ENCODE measurements at regions not wholly inside any gene's neighbourhood (a gene's known extent, or its start where the extent isn't known, plus 50 kb on each side); places are given as distances from the start of the nearest gene placed in this dataset.

GRCh38 chr7:21071561-21072501 is 285.1 kb upstream of the SP8 start:
- H3K27me3 ChIP-seq, result no peaks in the 10 kb centered on the region
- H3K4me3 ChIP-seq, result no peak overlapping the region
- TF ChIP-seq CTCF (IDR thresholded peaks at IDR 0.05; ENCODE audit: low read depth, low read length), result no peak
- DNase-seq (ENCODE audit: low read depth in 1 of 2, low spot score in 1 of 2), result peak in 1 of 2 donors; percentile 30
- no peaks in the 10 kb centered on the region for H3K9me3 ChIP-seq (ENCODE audit: low read depth)
- H3K4me1 ChIP-seq (ENCODE audit: low read depth), result peaks cover 36% of the 10 kb centered on the region
- no peak overlapping the region for H3K27ac ChIP-seq
- no peaks in the 10 kb centered on the region for H3K36me3 ChIP-seq

- DNase-seq (ENCODE audit: low read depth in 1 of 2, low spot score in 1 of 2), result peak in 1 of 2 donors; percentile 82
- Histone ChIP-seq H3K36me3 (no peaks in the 10 kb centered on the region), H3K27me3 (no peaks in the 10 kb centered on the region), H3K27ac (no peak overlapping the region), H3K4me3 (no peak overlapping the region), H3K4me1 (ENCODE audit: low read depth) (peaks cover 38% of the 10 kb centered on the region), H3K9me3 (ENCODE audit: low read depth) (no peaks in the 10 kb centered on the region)
- no peak for TF ChIP-seq CTCF (IDR thresholded peaks at IDR 0.05; ENCODE audit: low read depth, low read length)
These were observed 289.4 kb upstream of the SP8 start for GRCh38 chr7:21076054-21076453.

- Histone ChIP-seq H3K27ac (no peak overlapping the region), H3K4me3 (no peak overlapping the region), H3K36me3 (no peaks in the 10 kb centered on the region), H3K4me1 (ENCODE audit: low read depth) (peaks cover 34% of the 10 kb centered on the region), H3K27me3 (no peaks in the 10 kb centered on the region), H3K9me3 (ENCODE audit: low read depth) (no peaks in the 10 kb centered on the region)
- DNase-seq (ENCODE audit: low read depth in 1 of 2, low spot score in 1 of 2), result no peak
- no peak for TF ChIP-seq CTCF (IDR thresholded peaks at IDR 0.05; ENCODE audit: low read depth, low read length)
These were observed 289.9 kb upstream of the SP8 start for GRCh38 chr7:21076574-21076973.

- TF ChIP-seq CTCF (IDR thresholded peaks at IDR 0.05; ENCODE audit: low read depth, low read length), result no peak
- H3K4me3 ChIP-seq, result no peak overlapping the region
- no peak overlapping the region for H3K27ac ChIP-seq
- H3K9me3 ChIP-seq (ENCODE audit: low read depth), result no peaks in the 10 kb centered on the region
- H3K36me3 ChIP-seq, result no peaks in the 10 kb centered on the region
- no peaks in the 10 kb centered on the region for H3K27me3 ChIP-seq
- no peak for DNase-seq (ENCODE audit: low read depth in 1 of 2, low spot score in 1 of 2)
- H3K4me1 ChIP-seq (ENCODE audit: low read depth), result peaks cover 25% of the 10 kb centered on the region
These were observed 290.9 kb upstream of the SP8 start for GRCh38 chr7:21077602-21078001.

DNA sequence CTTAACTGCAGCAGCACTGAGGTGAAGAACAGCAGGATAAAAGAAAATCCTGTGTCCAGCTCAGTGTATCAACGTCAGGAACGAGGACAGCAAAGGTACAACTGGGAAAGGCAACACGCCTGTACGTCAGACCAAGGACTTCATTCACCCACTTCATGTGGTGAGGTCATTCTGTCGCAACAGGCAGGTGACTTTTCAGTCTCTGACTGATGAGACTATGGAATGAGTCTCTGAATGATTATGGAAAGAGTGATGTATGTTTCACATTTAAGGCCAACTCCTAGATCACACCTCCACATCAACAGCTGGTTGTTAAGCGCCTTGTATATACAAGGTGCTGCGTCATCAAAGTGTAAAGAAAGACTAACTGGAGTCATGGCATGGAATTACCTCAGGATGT is 297.6 kb upstream of the SP8 start:
- no peak for TF ChIP-seq CTCF (IDR thresholded peaks at IDR 0.05; ENCODE audit: low read depth, low read length)
- Histone ChIP-seq H3K27me3 (no peaks in the 10 kb centered on the region), H3K4me3 (no peak overlapping the region), H3K9me3 (ENCODE audit: low read depth) (no peaks in the 10 kb centered on the region), H3K36me3 (no peaks in the 10 kb centered on the region), H3K4me1 (ENCODE audit: low read depth) (no peaks in the 10 kb centered on the region), H3K27ac (no peak overlapping the region)
- no peak for DNase-seq (ENCODE audit: low read depth in 1 of 2, low spot score in 1 of 2)
